COLO668 (cell line): ENCODE measurements at regions not wholly inside any gene's neighbourhood (a gene's known extent, or its start where the extent isn't known, plus 50 kb on each side); places are given as distances from the start of the nearest gene placed in this dataset.
"Not testable (repeated sequence)": the region's sequence is repeated elsewhere in the genome, so short reads cannot be mapped to it uniquely, and the experiment has no call there.

ENCODE experiments used
- DNase-seq: peaks from one replicate; lab custom pipeline; 2025; ENCODE audit not compliant: unreplicated experiment; lab: John Stamatoyannopoulos, UW

GRCh38 chr15:95624616-95625361, 705.7 kb upstream of the NR2F2 start:
- no peak for DNase-seq

GRCh38 chr15:95626501-95627361, 703.8 kb upstream of the NR2F2 start:
- no peak for DNase-seq

GRCh38 chr15:95629503-95630168, 700.9 kb upstream of the NR2F2 start:
- DNase-seq, result no peak

- no peak for DNase-seq
Observed at GRCh38 chr15:95630683-95631082, 699.8 kb upstream of the NR2F2 start.

- DNase-seq, result no peak
Observed at GRCh38 chr15:95635666-95636065, 694.8 kb upstream of the NR2F2 start.

- no peak for DNase-seq
Observed at GRCh38 chr15:95636107-95636506, 694.4 kb upstream of the NR2F2 start.

- DNase-seq, result not testable (repeated sequence)
Observed at GRCh38 chr15:95637234-95637633, 693.3 kb upstream of the NR2F2 start.

- DNase-seq, result no peak
Observed at GRCh38 chr15:95639208-95639607, 691.3 kb upstream of the NR2F2 start.

- DNase-seq, result no peak
Observed at GRCh38 chr15:95644100-95644875, 686.2 kb upstream of the NR2F2 start.

- no peak for DNase-seq
Observed at GRCh38 chr15:95645791-95646338, 684.6 kb upstream of the NR2F2 start.

- no peak for DNase-seq
Observed at GRCh38 chr15:95646484-95647273, 683.8 kb upstream of the NR2F2 start.

- no peak for DNase-seq
Observed at GRCh38 chr15:95647531-95648277, 682.8 kb upstream of the NR2F2 start.

- DNase-seq, result no peak
Observed at GRCh38 chr15:95653361-95653805, 677.1 kb upstream of the NR2F2 start.

- no peak for DNase-seq
Observed at GRCh38 chr15:95655089-95655607, 675.4 kb upstream of the NR2F2 start.

GRCh38 chr15:95656595-95656994, 673.9 kb upstream of the NR2F2 start:
- no peak for DNase-seq

- no peak for DNase-seq
Observed at GRCh38 chr15:95658799-95659198, 671.7 kb upstream of the NR2F2 start.

GRCh38 chr15:95659656-95660055, 670.8 kb upstream of the NR2F2 start:
- no peak for DNase-seq

- no peak for DNase-seq
Observed at GRCh38 chr15:95662638-95663037, 667.9 kb upstream of the NR2F2 start.
